ENCODE measurements at regions not wholly inside any gene's neighbourhood (a gene's known extent, or its start where the extent isn't known, plus 50 kb on each side); places are given as distances from the start of the nearest gene placed in this dataset.
"Not testable (repeated sequence)": the region's sequence is repeated elsewhere in the genome, so short reads cannot be mapped to it uniquely, and the experiment has no call there.

- ATAC-seq, result peak; percentile 16
These were observed 288.1 kb upstream of the PLGLB1 start for GRCh38 chr2:87309785-87310184.

GRCh38 chr2:87311896-87312441 is 290.3 kb upstream of the PLGLB1 start:
- DNase-seq (ENCODE audit: low spot score); ATAC-seq: not testable (repeated sequence)

More at GRCh38 chr2:87309785-87310184, 288.1 kb upstream of the PLGLB1 start:
- not testable (repeated sequence) for DNase-seq (ENCODE audit: low spot score)

DNA sequence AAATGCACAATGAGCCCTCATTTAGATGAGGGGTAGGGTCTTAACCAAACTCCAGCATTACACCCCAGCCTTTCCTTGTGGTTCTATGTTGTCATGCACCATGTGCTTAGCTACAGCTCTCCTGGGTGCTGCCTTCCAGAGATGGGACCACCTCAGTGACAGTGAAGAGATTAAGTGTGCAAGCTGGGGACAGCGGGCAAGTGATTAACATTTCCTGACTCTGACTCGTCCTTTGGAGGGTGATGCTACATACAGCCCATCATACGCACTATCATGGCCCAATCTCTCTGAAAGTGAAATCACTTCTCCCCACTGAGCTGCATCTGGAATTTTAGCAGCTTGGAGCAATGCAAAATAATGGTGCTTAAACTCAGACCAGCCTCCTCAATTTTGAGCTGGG is 293.0 kb upstream of the PLGLB1 start:
- ATAC-seq, result not testable (repeated sequence)

GRCh38 chr2:87315183-87315902 is 293.7 kb upstream of the PLGLB1 start:
- ATAC-seq; DNase-seq (ENCODE audit: low spot score): not testable (repeated sequence)

More for the DNA sequence above, 293.0 kb upstream of the PLGLB1 start:
- DNase-seq (ENCODE audit: low spot score), result not testable (repeated sequence)

DNA sequence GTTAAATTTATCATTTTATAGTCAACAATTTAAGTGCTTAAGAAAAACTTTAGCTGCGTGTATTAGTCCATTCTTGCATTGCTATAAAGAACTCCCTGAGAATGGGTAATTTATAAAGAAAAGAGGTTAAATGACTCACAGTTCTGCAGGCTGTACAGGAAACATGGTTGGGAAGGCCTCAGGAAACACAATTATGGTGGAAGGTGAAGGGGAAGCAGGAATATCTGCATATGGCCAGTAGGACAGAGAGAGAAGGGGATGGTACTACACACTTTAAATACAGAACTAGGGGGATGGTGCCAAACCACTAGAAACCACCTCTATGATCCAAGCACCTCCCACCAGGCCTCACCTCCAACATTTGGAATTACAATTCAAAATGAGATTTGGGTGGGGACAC is 295.5 kb upstream of the PLGLB1 start:
- DNase-seq (ENCODE audit: low spot score); ATAC-seq: not testable (repeated sequence)

GRCh38 chr2:87318814-87319491 is 297.3 kb upstream of the PLGLB1 start:
- ATAC-seq, result peak; percentile 87
- not testable (repeated sequence) for DNase-seq (ENCODE audit: low spot score)

DNA sequence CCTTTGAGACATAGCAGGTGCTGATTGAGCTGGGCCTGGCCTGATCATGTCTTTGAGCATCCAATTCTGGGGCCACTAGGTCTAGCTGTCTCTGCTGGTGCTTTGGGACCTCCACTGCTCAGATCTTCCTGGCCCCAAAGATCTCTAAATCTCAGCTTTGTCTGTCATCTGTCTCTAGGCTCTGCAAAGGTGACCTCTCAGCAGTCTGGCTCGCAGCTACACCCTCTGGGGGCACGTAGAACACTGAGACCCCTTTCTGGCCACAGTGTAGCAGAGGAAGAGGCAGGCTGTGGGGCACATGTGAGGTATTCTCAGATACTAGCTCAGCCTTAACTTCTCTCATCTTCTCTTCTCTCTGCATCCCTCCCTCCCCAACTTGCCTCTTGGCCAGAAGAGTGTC is 298.1 kb upstream of the PLGLB1 start:
- ATAC-seq; DNase-seq (ENCODE audit: low spot score): not testable (repeated sequence)

DNA sequence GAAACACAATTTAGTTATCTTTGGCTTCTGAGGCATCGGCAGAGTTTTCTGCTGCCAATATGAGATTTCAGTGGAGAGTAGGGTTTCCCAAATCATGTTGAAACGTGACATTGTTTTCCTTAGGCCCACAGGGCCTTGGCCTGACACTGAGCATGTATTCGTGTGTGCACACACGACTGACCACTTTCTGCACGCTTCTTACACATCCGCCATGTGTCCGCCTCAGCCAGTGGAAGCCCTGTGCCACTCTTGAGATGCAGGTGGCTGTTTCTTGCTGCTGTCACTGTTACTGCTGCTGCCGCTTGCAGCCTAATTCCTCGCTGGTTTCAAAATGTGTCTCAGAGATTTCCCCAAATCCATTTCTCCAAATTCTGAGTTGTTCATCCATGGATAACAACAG is 299.6 kb upstream of the PLGLB1 start:
- DNase-seq (ENCODE audit: low spot score); ATAC-seq: not testable (repeated sequence)

DNA sequence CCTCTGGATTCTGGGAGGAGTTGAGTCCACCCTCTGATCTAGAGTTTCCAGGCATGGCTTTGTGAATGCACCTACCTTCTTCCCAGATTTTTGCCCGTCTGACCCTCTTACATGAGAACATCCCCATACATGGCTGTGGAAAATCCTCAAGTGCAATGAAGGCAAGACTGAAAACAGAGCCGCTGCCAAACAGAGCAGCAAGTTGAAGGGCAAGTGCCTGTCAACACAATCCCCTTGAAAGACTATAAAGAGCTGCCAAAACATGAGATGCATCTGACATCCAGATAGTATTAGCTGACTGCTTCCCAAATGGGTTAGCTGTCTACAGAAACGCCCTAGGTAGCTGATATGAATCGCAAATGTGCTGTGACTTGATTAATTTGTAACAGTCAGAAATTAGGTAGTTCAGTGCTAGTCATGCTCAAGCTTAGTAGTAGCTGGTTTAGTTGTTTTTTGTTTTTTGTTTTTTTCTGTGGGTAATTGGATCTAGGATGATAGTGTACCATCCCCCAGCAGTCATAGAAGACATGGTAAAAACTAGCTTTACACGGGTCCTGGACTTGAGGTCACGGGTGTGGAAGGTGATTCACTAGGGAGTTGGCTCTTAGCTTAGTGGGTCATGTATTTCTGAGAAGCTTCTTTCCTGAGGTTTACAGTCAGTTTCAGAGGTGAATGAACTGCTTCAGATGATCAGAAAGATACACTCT is 302.8 kb upstream of the PLGLB1 start:
- not testable (repeated sequence) for ATAC-seq

DNA sequence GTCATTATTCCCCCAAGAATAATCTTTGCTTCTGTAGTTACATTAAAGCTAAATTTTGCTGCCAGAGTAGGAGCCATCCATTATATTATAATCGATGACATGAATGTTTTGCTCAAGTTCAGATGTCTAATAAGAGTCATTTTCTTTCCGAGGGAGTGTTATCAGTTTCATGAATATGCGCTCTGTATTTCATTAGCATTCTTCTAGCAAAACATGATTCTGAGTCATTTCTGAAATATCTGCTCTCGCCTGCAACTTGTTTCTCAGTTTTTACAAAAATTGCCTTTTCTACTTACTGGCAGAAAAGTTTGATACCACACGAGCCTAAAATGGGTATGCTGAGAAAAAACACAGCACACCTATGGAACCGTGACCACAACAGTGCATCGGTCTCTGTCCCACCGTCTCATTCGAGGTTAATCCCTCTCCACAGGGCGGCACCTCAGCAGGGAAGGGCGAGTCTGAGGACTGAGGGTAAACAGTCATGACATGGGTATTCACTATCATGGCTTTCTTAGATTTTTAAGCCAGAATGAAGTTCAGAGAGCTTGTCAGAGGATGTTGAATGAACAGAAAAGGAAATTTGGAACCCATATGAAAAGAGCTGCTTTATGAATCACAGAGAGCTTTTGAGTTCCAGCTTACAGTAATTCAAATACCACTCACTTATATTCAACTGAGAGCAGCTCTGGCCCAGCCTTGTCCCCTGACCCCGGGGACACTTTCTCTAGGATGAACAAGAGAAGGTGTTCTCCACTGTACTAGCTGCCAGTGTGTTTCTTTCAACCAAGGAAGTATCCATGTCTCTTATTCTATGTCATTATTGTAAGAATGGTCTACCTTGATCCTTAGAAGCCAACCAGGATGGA is 303.6 kb upstream of the PLGLB1 start:
- ATAC-seq, result not testable (repeated sequence)

More for the DNA sequence above, 302.8 kb upstream of the PLGLB1 start:
- DNase-seq (ENCODE audit: low spot score), result not testable (repeated sequence)

DNA sequence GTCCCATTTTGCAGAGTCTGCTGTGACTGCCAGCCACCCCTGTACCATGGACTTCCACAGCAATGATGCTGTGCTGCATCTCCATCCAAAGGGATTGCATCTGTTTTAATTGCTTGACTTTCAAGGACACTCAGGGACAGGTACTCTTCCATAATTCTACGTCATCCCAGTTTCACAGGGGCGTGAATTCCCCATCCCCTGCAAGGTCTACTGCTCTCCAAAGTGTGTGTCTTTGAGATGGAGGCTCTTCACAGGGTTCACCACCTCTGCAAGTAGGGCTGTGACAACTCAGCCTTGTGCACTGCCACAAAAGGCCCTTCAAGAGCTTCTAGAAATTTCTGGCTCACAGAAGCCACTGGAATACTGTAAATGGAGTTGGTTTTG is 304.3 kb upstream of the PLGLB1 start:
- not testable (repeated sequence) for ATAC-seq; DNase-seq (ENCODE audit: low spot score)

More for the DNA sequence above, 303.6 kb upstream of the PLGLB1 start:
- not testable (repeated sequence) for DNase-seq (ENCODE audit: low spot score)

GRCh38 chr2:87326754-87327153 is 305.1 kb upstream of the PLGLB1 start:
- not testable (repeated sequence) for DNase-seq (ENCODE audit: low spot score); ATAC-seq

GRCh38 chr2:87327648-87328371 is 306.2 kb upstream of the PLGLB1 start:
- DNase-seq (ENCODE audit: low spot score); ATAC-seq: not testable (repeated sequence)

DNA sequence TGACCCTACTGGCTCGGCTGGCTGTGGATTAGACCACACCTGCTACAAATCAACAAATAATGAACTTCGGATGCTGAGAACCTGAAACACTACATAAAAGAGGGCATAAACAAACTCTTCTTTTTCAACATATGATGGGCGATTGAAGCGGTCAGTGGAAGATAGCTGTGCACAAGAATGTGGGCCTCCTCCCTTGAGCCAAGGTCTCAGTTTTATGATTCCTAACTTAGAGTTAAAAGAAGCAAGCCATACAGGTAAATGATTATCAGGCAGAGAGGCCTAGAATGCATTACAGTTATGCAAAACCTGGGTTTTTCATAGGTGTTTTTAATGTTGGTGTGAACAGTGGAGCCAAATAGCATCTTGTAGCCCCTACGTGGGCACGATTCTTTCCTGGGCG is 307.9 kb upstream of the PLGLB1 start:
- ATAC-seq; DNase-seq (ENCODE audit: low spot score): not testable (repeated sequence)

DNA sequence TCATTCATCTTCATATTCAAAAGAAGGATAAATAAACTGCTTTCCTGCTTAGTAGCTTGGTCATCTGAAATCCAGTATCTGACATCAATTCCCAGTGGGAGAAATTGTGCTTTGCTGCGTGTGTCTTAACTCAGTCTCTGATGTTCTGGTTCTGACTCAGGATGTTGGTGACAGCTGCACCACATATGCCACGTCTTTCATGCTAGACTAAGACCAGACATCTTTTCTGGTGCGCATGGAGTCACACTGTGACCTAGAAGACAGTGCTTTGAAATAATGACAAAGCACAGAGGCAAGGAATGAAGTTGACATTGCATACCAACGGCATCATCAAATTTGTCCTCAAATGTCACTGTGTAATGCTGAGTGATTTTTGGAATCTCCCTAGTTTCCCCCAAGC is 308.8 kb upstream of the PLGLB1 start:
- ATAC-seq, result not testable (repeated sequence)

DNA sequence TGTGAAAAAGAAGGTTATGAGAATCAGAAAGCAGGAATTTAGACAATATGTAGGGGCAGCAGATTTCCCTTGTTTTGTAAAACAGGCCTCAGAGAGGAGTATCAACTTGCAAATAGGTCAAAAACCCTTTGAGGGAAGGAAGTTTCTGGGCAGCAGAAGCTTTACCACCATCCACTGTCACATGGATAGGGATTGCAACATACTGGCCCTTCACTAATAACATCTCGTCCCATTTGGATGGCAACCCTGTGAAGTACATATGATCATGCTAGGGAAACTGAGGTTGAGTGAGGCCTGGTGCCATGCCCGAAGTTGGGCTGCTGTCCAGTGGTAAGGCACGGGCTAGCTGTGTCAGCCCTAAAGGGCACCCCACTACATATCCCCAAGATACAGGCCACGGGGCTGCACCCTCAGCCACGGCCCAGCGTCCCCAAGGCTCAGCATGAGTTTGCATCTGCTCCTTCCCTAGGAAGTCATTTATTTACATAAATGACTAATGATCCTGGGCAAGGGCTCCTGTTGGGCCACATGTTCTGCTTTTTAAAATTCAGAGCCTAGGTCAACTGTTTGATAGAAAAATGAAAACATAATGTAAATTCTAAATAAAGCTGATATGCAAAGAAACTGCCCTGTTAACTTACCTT is 310.4 kb upstream of the PLGLB1 start:
- not testable (repeated sequence) for DNase-seq (ENCODE audit: low spot score)
- peak; percentile 23 for ATAC-seq

More for the DNA sequence above, 308.8 kb upstream of the PLGLB1 start:
- not testable (repeated sequence) for DNase-seq (ENCODE audit: low spot score)

- ATAC-seq, result peak; percentile 51
- not testable (repeated sequence) for DNase-seq (ENCODE audit: low spot score)
These were observed 313.2 kb upstream of the PLGLB1 start for GRCh38 chr2:87334888-87335287.

DNA sequence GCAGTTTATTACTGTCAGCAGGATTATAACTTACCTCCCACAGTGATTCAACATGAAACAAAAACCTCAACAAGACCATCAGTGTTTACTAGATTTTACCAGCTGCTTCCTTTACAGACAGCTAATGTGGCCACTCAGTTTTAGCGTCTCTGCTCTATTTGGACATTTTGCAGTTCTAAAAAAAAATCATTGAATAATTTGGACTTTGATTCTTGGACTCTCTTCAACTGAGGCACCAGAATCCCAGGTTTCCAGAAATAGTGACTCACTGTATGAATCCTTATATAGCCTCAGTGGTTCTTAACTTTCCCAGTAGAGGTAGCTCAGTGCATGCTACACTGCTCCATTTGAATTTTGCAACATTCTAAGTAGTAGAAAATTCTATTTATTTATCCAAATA is 317.4 kb upstream of the PLGLB1 start:
- not testable (repeated sequence) for DNase-seq (ENCODE audit: low spot score)
- ATAC-seq, result peak; percentile 83

DNA sequence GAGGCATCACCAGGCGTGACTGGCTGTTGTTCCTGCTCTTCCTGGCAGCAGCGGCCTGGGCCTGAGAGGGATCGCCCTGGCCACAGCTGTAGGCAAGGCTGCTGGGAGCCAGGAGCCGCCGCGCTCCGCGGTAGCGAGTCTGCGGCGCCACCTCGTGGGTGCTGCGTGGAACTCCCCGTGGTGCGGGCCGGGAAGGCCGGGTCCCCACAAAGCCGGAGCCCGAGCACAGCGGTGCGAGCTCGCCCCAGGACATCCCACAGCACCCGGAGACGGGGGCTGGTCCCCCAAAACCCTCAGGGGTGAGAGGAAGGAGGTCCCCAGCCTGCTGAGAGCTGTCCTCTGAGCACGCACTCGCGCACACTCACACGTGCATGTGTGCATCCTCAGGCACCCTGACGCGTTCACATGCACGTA is 320.0 kb upstream of the PLGLB1 start:
- ATAC-seq (peak; percentile 74), DNase-seq (ENCODE audit: low spot score) (peak; percentile 83)

All from left lobe of liver (tissue), 2 donors.